Hepatocyte (in vitro differentiated cells): ENCODE measurements at regions not wholly inside any gene's neighbourhood (a gene's known extent, or its start where the extent isn't known, plus 50 kb on each side); places are given as distances from the start of the nearest gene placed in this dataset.

ENCODE experiments used
- EZH2 ChIP-seq: fragments of 200-600 bp; sonication (generic); IDR thresholded peaks from 2 replicates; pipeline ENCODE4 v1.6.1; 2016; ENCODE audit warnings: antibody characterized with exemption, mild to moderate bottlenecking, borderline replicate concordance
- EZH2phosphoT487 ChIP-seq: fragments of 200-600 bp; sonication (generic); IDR thresholded peaks from one replicate; pipeline ENCODE4 v1.6.1; 2018; ENCODE audit warnings: antibody characterized with exemption, mild to moderate bottlenecking, low read depth, moderate library complexity; ENCODE audit not compliant: unreplicated experiment, severe bottlenecking
- TF ChIP-seq, protein P1 (sequence below): fragments of 200-600 bp; sonication (generic); IDR thresholded peaks from 2 replicates; pipeline ENCODE4 v1.5.1; 2016; ENCODE audit warnings: antibody characterized with exemption, mild to moderate bottlenecking; ENCODE audit not compliant: poor library complexity

DNA sequence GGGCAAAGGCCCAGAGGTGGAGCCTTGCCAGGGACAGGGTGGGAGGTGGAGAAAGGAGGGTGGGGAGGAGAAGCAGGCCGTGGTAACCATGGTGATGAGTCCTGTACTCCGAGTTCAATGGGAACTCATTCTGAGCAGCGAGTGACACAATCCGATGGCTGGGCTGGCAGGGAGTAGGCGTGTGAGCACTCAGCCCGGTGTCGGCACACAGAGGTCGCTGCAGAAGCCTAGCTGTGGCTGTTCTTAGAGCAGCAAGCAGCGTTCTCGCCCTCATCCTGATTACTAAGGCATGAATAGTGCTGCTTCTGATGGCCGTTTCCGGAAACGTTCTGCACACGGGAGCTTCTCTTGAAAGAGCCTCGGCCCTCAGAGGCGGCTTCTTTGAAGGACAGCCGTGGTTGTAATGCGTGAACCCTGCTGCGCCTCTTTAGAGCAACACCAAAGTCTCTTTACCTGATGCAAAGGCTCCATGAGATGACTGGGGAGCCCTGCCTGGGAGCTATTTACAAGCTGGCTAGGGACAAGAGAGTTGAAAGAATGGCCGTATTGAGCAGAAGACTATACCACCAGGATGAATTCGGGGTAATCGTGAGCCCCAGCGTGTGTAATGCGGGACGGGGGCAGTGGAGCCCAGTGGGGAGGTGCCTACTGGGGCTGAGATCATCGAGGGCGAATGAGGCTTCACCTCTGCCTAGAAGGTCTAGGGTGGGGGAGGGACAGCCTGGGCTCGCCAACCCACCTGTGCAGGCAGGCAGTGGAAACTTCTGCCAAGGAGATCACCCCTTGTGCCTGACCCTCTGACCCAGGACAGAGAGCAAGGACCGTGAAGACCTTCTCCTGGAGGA lies 72.8 kb upstream of the PAX7 start:
- TF ChIP-seq, protein P1, sequence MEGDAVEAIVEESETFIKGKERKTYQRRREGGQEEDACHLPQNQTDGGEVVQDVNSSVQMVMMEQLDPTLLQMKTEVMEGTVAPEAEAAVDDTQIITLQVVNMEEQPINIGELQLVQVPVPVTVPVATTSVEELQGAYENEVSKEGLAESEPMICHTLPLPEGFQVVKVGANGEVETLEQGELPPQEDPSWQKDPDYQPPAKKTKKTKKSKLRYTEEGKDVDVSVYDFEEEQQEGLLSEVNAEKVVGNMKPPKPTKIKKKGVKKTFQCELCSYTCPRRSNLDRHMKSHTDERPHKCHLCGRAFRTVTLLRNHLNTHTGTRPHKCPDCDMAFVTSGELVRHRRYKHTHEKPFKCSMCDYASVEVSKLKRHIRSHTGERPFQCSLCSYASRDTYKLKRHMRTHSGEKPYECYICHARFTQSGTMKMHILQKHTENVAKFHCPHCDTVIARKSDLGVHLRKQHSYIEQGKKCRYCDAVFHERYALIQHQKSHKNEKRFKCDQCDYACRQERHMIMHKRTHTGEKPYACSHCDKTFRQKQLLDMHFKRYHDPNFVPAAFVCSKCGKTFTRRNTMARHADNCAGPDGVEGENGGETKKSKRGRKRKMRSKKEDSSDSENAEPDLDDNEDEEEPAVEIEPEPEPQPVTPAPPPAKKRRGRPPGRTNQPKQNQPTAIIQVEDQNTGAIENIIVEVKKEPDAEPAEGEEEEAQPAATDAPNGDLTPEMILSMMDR, result no peak
- TF ChIP-seq EZH2phosphoT487 (no peak), EZH2 (no peak)
